SK-N-SH treated with all-trans-retinoic acid at 6 μM for 48 hours (cell line): ENCODE measurements at regions not wholly inside any gene's neighbourhood (a gene's known extent, or its start where the extent isn't known, plus 50 kb on each side); places are given as distances from the start of the nearest gene placed in this dataset.

Experiments used
- ATAC-seq: fragments of 200-7000 bp; cut with Tn5 transposase; 3 replicates; pipeline ENCODE4 v1.9.1; 2020; ENCODE audit warnings: mild to moderate bottlenecking, moderate library complexity
- ARNTL ChIP-seq: fragments of 450-650 bp; formaldehyde crosslinking; IDR thresholded peaks from 2 replicates; pipeline ENCODE4 v1.5.0; 2020; ENCODE audit warnings: low read depth, mild to moderate bottlenecking, moderate library complexity, borderline replicate concordance
- BACH2 ChIP-seq: fragments of 250-450 bp; sonication (Bioruptor Pico); IDR thresholded peaks from 2 replicates; pipeline ENCODE4 v1.9.0; 2021; ENCODE audit warnings: mild to moderate bottlenecking, borderline replicate concordance
- CSDC2 ChIP-seq: fragments of 250-450 bp; sonication (Bioruptor Pico); IDR thresholded peaks from 2 replicates; pipeline ENCODE4 v1.5.0; 2020; ENCODE audit warnings: mild to moderate bottlenecking, moderate library complexity
- ESRRG ChIP-seq: fragments of 250-450 bp; sonication (Bioruptor Pico); IDR thresholded peaks from 2 replicates; pipeline ENCODE4 v1.6.1; 2021; ENCODE audit warnings: mild to moderate bottlenecking
- GLIS3 ChIP-seq: fragments of 250-450 bp; sonication (Bioruptor Pico); IDR thresholded peaks from 2 replicates; pipeline ENCODE4 v1.5.0; 2020; ENCODE audit warnings: mild to moderate bottlenecking, moderate library complexity
- ISL1 ChIP-seq: fragments of 250-450 bp; sonication (Bioruptor Pico); IDR thresholded peaks from 2 replicates; pipeline ENCODE4 v2.1.2; 2022; ENCODE audit warnings: mild to moderate bottlenecking, moderate library complexity
- PPARA ChIP-seq: fragments of 250-450 bp; sonication (Bioruptor Pico); IDR thresholded peaks from 2 replicates; pipeline ENCODE4 v1.5.0; 2020; ENCODE audit warnings: mild to moderate bottlenecking, borderline replicate concordance
- RARB ChIP-seq: fragments of 250-450 bp; sonication (Bioruptor Pico); IDR thresholded peaks from 2 replicates; pipeline ENCODE4 v1.8.0; 2021; ENCODE audit warnings: mild to moderate bottlenecking, moderate library complexity
- SNAI2 ChIP-seq: fragments of 250-450 bp; sonication (Bioruptor Pico); IDR thresholded peaks from 2 replicates; pipeline ENCODE4 v1.5.0; 2020; ENCODE audit warnings: mild to moderate bottlenecking, moderate library complexity
- TCF4 ChIP-seq: fragments of 250-450 bp; sonication (Bioruptor Pico); IDR thresholded peaks from 2 replicates; pipeline ENCODE4 v1.8.0; 2021; ENCODE audit warnings: mild to moderate bottlenecking, moderate library complexity, borderline replicate concordance
- TOX ChIP-seq: fragments of 250-450 bp; sonication (Bioruptor Pico); IDR thresholded peaks from 2 replicates; pipeline ENCODE4 v1.8.0; 2021; ENCODE audit warnings: mild to moderate bottlenecking, moderate library complexity, borderline replicate concordance
- ZC3H10 ChIP-seq: fragments of 250-450 bp; sonication (Bioruptor Pico); IDR thresholded peaks from 2 replicates; pipeline ENCODE4 v1.5.1; 2021; ENCODE audit warnings: mild to moderate bottlenecking, moderate library complexity
- ZFP3 ChIP-seq: fragments of 250-450 bp; sonication (Bioruptor Pico); IDR thresholded peaks from 2 replicates; pipeline ENCODE4 v1.5.0; 2020; ENCODE audit warnings: mild to moderate bottlenecking, moderate library complexity
- ZFP30 ChIP-seq: fragments of 450-650 bp; formaldehyde crosslinking; IDR thresholded peaks from 2 replicates; pipeline ENCODE4 v1.5.0; 2022; ENCODE audit warnings: mild to moderate bottlenecking, moderate library complexity
- ZNF565 ChIP-seq: fragments of 450-650 bp; formaldehyde crosslinking; conservative IDR thresholded peaks from 2 replicates; pipeline ENCODE4 v1.5.0; 2020; ENCODE audit warnings: low read depth, mild to moderate bottlenecking, moderate library complexity
- ZNF70 ChIP-seq: fragments of 450-650 bp; formaldehyde crosslinking; IDR thresholded peaks from 2 replicates; pipeline ENCODE4 v1.5.0; 2020; ENCODE audit warnings: mild to moderate bottlenecking, moderate library complexity
- ZNF8 ChIP-seq: fragments of 450-650 bp; formaldehyde crosslinking; IDR thresholded peaks from 2 replicates; pipeline ENCODE4 v1.5.0; 2020; ENCODE audit warnings: mild to moderate bottlenecking, moderate library complexity
- TF ChIP-seq, protein P1 (sequence below): fragments of 250-450 bp; sonication (Bioruptor Pico); IDR thresholded peaks from 2 replicates; pipeline ENCODE4 v1.8.0; 2021; ENCODE audit warnings: low read depth, mild to moderate bottlenecking, moderate library complexity, borderline replicate concordance
- TF ChIP-seq, protein P2 (sequence below): fragments of 250-450 bp; sonication (Bioruptor Pico); IDR thresholded peaks from 2 replicates; pipeline ENCODE4 v1.5.1; 2020; ENCODE audit warnings: low read depth, mild to moderate bottlenecking, moderate library complexity
- TF ChIP-seq, protein P3 (sequence below): fragments of 250-450 bp; sonication (Bioruptor Pico); IDR thresholded peaks from 2 replicates; pipeline ENCODE4 v1.8.0; 2020; ENCODE audit warnings: mild to moderate bottlenecking, moderate library complexity, borderline replicate concordance
- TF ChIP-seq, protein P4 (sequence below): fragments of 250-450 bp; sonication (Bioruptor Pico); IDR thresholded peaks from 2 replicates; pipeline ENCODE4 v1.5.1; 2021; ENCODE audit warnings: mild to moderate bottlenecking, moderate library complexity
- TF ChIP-seq, protein P5 (sequence below): fragments of 250-450 bp; sonication (Bioruptor Pico); IDR thresholded peaks from 2 replicates; pipeline ENCODE4 v1.5.0; 2020; ENCODE audit warnings: mild to moderate bottlenecking, moderate library complexity

GRCh38 chr1:215453440-215453839 is 113.7 kb upstream of the KCTD3 start:
- TF ChIP-seq, protein P1, sequence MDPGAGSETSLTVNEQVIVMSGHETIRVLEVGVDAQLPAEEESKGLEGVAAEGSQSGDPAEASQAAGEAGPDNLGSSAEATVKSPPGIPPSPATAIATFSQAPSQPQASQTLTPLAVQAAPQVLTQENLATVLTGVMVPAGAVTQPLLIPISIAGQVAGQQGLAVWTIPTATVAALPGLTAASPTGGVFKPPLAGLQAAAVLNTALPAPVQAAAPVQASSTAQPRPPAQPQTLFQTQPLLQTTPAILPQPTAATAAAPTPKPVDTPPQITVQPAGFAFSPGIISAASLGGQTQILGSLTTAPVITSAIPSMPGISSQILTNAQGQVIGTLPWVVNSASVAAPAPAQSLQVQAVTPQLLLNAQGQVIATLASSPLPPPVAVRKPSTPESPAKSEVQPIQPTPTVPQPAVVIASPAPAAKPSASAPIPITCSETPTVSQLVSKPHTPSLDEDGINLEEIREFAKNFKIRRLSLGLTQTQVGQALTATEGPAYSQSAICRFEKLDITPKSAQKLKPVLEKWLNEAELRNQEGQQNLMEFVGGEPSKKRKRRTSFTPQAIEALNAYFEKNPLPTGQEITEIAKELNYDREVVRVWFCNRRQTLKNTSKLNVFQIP (CRISPR knock-in tag): no peak
- TF ChIP-seq, protein P2, sequence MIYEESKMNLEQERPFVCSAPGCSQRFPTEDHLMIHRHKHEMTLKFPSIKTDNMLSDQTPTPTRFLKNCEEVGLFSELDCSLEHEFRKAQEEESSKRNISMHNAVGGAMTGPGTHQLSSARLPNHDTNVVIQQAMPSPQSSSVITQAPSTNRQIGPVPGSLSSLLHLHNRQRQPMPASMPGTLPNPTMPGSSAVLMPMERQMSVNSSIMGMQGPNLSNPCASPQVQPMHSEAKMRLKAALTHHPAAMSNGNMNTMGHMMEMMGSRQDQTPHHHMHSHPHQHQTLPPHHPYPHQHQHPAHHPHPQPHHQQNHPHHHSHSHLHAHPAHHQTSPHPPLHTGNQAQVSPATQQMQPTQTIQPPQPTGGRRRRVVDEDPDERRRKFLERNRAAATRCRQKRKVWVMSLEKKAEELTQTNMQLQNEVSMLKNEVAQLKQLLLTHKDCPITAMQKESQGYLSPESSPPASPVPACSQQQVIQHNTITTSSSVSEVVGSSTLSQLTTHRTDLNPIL (CRISPR knock-in tag): no peak
- TF ChIP-seq ZNF70 (CRISPR knock-in tag): no peak
- TF ChIP-seq ZC3H10 (CRISPR knock-in tag): no peak
- TF ChIP-seq TOX: no peak
- TF ChIP-seq, protein P3, sequence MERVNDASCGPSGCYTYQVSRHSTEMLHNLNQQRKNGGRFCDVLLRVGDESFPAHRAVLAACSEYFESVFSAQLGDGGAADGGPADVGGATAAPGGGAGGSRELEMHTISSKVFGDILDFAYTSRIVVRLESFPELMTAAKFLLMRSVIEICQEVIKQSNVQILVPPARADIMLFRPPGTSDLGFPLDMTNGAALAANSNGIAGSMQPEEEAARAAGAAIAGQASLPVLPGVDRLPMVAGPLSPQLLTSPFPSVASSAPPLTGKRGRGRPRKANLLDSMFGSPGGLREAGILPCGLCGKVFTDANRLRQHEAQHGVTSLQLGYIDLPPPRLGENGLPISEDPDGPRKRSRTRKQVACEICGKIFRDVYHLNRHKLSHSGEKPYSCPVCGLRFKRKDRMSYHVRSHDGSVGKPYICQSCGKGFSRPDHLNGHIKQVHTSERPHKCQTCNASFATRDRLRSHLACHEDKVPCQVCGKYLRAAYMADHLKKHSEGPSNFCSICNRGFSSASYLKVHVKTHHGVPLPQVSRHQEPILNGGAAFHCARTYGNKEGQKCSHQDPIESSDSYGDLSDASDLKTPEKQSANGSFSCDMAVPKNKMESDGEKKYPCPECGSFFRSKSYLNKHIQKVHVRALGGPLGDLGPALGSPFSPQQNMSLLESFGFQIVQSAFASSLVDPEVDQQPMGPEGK (CRISPR knock-in tag): no peak
- no peak for TF ChIP-seq RARB
- TF ChIP-seq ZFP30 (CRISPR knock-in tag): no peak
- TF ChIP-seq, protein P4, sequence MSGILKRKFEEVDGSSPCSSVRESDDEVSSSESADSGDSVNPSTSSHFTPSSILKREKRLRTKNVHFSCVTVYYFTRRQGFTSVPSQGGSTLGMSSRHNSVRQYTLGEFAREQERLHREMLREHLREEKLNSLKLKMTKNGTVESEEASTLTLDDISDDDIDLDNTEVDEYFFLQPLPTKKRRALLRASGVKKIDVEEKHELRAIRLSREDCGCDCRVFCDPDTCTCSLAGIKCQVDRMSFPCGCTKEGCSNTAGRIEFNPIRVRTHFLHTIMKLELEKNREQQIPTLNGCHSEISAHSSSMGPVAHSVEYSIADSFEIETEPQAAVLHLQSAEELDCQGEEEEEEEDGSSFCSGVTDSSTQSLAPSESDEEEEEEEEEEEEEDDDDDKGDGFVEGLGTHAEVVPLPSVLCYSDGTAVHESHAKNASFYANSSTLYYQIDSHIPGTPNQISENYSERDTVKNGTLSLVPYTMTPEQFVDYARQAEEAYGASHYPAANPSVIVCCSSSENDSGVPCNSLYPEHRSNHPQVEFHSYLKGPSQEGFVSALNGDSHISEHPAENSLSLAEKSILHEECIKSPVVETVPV (CRISPR knock-in tag): no peak
- no peak for TF ChIP-seq ZNF8 (CRISPR knock-in tag)
- TF ChIP-seq BACH2 (CRISPR knock-in tag): no peak
- no peak for TF ChIP-seq ESRRG (CRISPR knock-in tag)
- no peak for TF ChIP-seq ISL1 (CRISPR knock-in tag)
- TF ChIP-seq ZFP3 (CRISPR knock-in tag): no peak
- no peak for TF ChIP-seq CSDC2 (CRISPR knock-in tag)
- no peak for TF ChIP-seq TCF4
- no peak for TF ChIP-seq SNAI2 (CRISPR knock-in tag)
- no peak for TF ChIP-seq GLIS3 (CRISPR knock-in tag)
- ATAC-seq: no peak

DNA sequence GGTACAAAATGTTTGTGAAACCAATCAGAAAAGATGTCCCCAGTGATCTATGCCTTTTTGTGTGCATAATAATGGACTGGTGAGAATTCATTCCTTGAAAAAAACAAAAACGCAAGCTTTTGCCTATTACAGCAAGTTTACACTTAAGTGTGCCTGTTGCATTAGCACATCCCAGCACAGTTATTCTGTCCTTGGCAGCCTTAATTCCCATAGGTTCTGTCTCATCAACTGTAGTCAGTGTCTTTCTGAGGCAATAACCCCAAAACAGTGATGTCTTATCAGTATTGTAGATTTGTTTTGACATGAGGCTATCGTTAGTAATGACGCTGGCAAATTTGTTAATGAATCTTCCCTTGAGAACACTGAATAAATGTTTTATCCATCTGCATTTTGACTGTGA is 109.9 kb upstream of the KCTD3 start:
- ATAC-seq: no peak
- no peak for TF ChIP-seq ISL1 (CRISPR knock-in tag)
- no peak for TF ChIP-seq ZFP3 (CRISPR knock-in tag)
- TF ChIP-seq ZNF565: no peak
- TF ChIP-seq ZC3H10 (CRISPR knock-in tag): no peak
- TF ChIP-seq CSDC2 (CRISPR knock-in tag): no peak

- TF ChIP-seq, protein P4 (CRISPR knock-in tag): no peak
- TF ChIP-seq ZFP30 (CRISPR knock-in tag) (no peak), TCF4 (no peak), GLIS3 (CRISPR knock-in tag) (no peak), PPARA (no peak), ZC3H10 (CRISPR knock-in tag) (no peak), BACH2 (CRISPR knock-in tag) (no peak), RARB (no peak), ARNTL (CRISPR knock-in tag) (no peak)
- TF ChIP-seq, protein P3 (CRISPR knock-in tag): no peak
- TF ChIP-seq, protein P5, sequence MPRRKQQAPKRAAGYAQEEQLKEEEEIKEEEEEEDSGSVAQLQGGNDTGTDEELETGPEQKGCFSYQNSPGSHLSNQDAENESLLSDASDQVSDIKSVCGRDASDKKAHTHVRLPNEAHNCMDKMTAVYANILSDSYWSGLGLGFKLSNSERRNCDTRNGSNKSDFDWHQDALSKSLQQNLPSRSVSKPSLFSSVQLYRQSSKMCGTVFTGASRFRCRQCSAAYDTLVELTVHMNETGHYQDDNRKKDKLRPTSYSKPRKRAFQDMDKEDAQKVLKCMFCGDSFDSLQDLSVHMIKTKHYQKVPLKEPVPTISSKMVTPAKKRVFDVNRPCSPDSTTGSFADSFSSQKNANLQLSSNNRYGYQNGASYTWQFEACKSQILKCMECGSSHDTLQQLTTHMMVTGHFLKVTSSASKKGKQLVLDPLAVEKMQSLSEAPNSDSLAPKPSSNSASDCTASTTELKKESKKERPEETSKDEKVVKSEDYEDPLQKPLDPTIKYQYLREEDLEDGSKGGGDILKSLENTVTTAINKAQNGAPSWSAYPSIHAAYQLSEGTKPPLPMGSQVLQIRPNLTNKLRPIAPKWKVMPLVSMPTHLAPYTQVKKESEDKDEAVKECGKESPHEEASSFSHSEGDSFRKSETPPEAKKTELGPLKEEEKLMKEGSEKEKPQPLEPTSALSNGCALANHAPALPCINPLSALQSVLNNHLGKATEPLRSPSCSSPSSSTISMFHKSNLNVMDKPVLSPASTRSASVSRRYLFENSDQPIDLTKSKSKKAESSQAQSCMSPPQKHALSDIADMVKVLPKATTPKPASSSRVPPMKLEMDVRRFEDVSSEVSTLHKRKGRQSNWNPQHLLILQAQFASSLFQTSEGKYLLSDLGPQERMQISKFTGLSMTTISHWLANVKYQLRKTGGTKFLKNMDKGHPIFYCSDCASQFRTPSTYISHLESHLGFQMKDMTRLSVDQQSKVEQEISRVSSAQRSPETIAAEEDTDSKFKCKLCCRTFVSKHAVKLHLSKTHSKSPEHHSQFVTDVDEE (CRISPR knock-in tag): no peak
- ATAC-seq: no peak
These were observed 109.0 kb upstream of the KCTD3 start for GRCh38 chr1:215458104-215458503.
